Keratinocyte (primary cell): ENCODE measurements at regions not wholly inside any gene's neighbourhood (a gene's known extent, or its start where the extent isn't known, plus 50 kb on each side); places are given as distances from the start of the nearest gene placed in this dataset.

ENCODE experiments used
- EZH2 ChIP-seq: IDR thresholded peaks from one replicate; pipeline ENCODE4 v1.6.1; 2012; ENCODE audit warnings: inconsistent platforms, mild to moderate bottlenecking, low read length, moderate library complexity
- TF ChIP-seq, protein P1 (sequence below), 3 experiments: IDR thresholded peaks in 1 of 3; conservative IDR thresholded peaks in 1 of 3; optimal IDR thresholded peaks in 1 of 3; 2 replicates in 2 of 3; 3 replicates in 1 of 3; pipeline versions ENCODE3 to v1.5.1; 2011; ENCODE audit warnings: low read length in 3 of 3, mild to moderate bottlenecking in 3 of 3, moderate library complexity in 2 of 3, control low read depth in 1 of 3, inconsistent platforms in 1 of 3; ENCODE audit not compliant: insufficient read depth in 2 of 3; ENCODE audit errors: extremely low read depth in 1 of 3

DNA sequence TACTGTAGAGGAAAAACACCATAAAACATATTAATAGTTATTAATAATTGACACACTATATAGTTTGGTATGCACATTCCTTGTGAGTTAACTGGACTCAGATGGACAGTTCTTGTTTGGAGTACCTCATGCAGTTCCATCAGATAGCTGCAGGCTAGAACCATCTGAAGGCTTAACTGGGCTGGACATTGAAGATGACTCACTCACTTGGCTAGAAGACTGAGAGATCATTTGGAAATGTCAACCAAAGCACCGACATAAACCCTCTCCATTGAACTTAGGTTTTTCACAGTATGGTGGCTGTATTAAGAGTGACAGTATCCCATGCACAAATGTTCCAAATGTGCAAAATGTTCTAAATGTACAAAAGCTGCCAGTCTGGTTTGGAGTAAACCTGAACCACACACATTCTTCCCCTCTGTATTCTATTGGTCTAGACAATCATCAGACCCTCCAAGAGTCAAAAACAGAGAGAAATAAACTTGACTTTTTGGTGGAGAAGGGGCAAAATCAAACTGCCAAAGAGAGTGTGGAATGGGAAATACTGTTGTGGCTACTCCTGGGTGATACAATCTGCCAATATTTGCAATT is 708.4 kb downstream of the KCNT2 start:
- no peak for TF ChIP-seq EZH2
- TF ChIP-seq, protein P1, sequence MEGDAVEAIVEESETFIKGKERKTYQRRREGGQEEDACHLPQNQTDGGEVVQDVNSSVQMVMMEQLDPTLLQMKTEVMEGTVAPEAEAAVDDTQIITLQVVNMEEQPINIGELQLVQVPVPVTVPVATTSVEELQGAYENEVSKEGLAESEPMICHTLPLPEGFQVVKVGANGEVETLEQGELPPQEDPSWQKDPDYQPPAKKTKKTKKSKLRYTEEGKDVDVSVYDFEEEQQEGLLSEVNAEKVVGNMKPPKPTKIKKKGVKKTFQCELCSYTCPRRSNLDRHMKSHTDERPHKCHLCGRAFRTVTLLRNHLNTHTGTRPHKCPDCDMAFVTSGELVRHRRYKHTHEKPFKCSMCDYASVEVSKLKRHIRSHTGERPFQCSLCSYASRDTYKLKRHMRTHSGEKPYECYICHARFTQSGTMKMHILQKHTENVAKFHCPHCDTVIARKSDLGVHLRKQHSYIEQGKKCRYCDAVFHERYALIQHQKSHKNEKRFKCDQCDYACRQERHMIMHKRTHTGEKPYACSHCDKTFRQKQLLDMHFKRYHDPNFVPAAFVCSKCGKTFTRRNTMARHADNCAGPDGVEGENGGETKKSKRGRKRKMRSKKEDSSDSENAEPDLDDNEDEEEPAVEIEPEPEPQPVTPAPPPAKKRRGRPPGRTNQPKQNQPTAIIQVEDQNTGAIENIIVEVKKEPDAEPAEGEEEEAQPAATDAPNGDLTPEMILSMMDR (optimal IDR thresholded peaks at IDR 0.05 in 1 of 3, IDR thresholded peaks at IDR 0.05 in 1 of 3, conservative IDR thresholded peaks at IDR 0.05 in 1 of 3; ENCODE audit: extremely low read depth in 1 of 3, insufficient read depth in 2 of 3, low read length in 3 of 3): no peak
